H1 (cell line): ENCODE measurements at regions not wholly inside any gene's neighbourhood (a gene's known extent, or its start where the extent isn't known, plus 50 kb on each side); places are given as distances from the start of the nearest gene placed in this dataset.

Experiments
- CTCF ChIA-PET: fragments of 300-600 bp; sonication (Branson Sonifier 250); formaldehyde crosslinking; loops from one replicate; lab custom pipeline; 2021; ENCODE audit not compliant: partially characterized antibody; lab: Charles Lee
- POLR2A ChIA-PET: fragments of 300-600 bp; sonication (Branson Sonifier 250); formaldehyde crosslinking; loops from one replicate; lab custom pipeline; 2021; ENCODE audit warnings: inconsistent platforms; ENCODE audit not compliant: partially characterized antibody; lab: Charles Lee
- DNase-seq, 2 experiments: peaks; one replicate each; pipeline versions ENCODE4 v3.0.0 to v3.0.0-alpha.2; 2010 to 2022; ENCODE audit warnings: low spot score in 2 of 2, low read depth in 1 of 2, mixed read lengths in 1 of 2
- FAIRE-seq: peaks from 2 replicates; lab custom pipeline; 2011; peaks lifted over from hg19 to GRCh38; lab: Jason Lieb, UNC
- H2AFZ ChIP-seq: 2 replicates; pipeline ENCODE4 v1.8.1; 2012; ENCODE audit warnings: low read length, inconsistent platforms
- H2AK5ac ChIP-seq: 2 replicates; pipeline ENCODE4 v1.6.1; 2013; ENCODE audit warnings: low read depth, low read length
- H2BK120ac ChIP-seq: replicated peaks from 2 replicates; pipeline ENCODE3; 2013; ENCODE audit warnings: low read depth, low read length, inconsistent platforms
- H2BK12ac ChIP-seq: 2 replicates; pipeline ENCODE4 v1.6.1; 2013; ENCODE audit warnings: low read depth, low read length
- H2BK15ac ChIP-seq: 2 replicates; pipeline ENCODE4 v1.6.1; 2013; ENCODE audit warnings: low read length
- H2BK20ac ChIP-seq: 2 replicates; pipeline ENCODE4 v1.6.1; 2013; ENCODE audit warnings: low read length
- H2BK5ac ChIP-seq: 2 replicates; pipeline ENCODE4 v1.6.1; 2013; ENCODE audit warnings: low read depth, low read length
- H3K14ac ChIP-seq: 2 replicates; pipeline ENCODE4 v1.6.1; 2013; ENCODE audit warnings: inconsistent platforms; ENCODE audit not compliant: insufficient read length
- H3K18ac ChIP-seq: 2 replicates; pipeline ENCODE4 v1.6.1; 2013; ENCODE audit warnings: low read length; ENCODE audit errors: extremely low read depth
- H3K23ac ChIP-seq: 2 replicates; pipeline ENCODE4 v1.6.1; 2013; ENCODE audit warnings: inconsistent platforms; ENCODE audit not compliant: insufficient read length
- H3K23me2 ChIP-seq: 2 replicates; pipeline ENCODE4 v1.6.1; 2013; ENCODE audit warnings: low read depth, low read length
- H3K27ac ChIP-seq: 2 replicates; pipeline ENCODE4 v1.6.1; 2011; ENCODE audit warnings: low read depth, low read length, inconsistent platforms
- H3K27me3 ChIP-seq, 4 experiments: replicated peaks in 1 of 4; 1 replicate in 1 of 4; 2 replicates in 3 of 4; pipeline versions ENCODE4 v1.6.1 to v1.8.1; 2011 to 2013; ENCODE audit warnings: low read length in 3 of 4, mild to moderate bottlenecking in 3 of 4, inconsistent platforms in 2 of 4, mixed read lengths in 2 of 4, moderate library complexity in 1 of 4; ENCODE audit not compliant: control insufficient read depth in 3 of 4, insufficient read depth in 3 of 4; ENCODE audit errors: extremely low read depth in 1 of 4
- H3K36me3 ChIP-seq, 4 experiments: 2 replicates each; pipeline versions ENCODE4 v1.6.1 to v1.8.1; 2011 to 2013; ENCODE audit warnings: mild to moderate bottlenecking in 4 of 4, low read length in 3 of 4, moderate library complexity in 2 of 4, control low read depth in 1 of 4, inconsistent platforms in 1 of 4; ENCODE audit not compliant: insufficient read depth in 4 of 4, control insufficient read depth in 2 of 4
- H3K4ac ChIP-seq: replicated peaks from 2 replicates; pipeline ENCODE3; 2013; ENCODE audit warnings: low read length, low read depth, mixed read lengths, inconsistent platforms; ENCODE audit not compliant: insufficient read length
- H3K4me1 ChIP-seq, 4 experiments: replicated peaks in 1 of 4; 1 replicate in 1 of 4; 2 replicates in 3 of 4; pipeline versions ENCODE4 v1.6.1 to v1.8.1; 2011 to 2013; ENCODE audit warnings: low read length in 3 of 4, inconsistent platforms in 2 of 4, mixed read lengths in 1 of 4; ENCODE audit not compliant: insufficient read depth in 4 of 4, control insufficient read depth in 3 of 4
- H3K4me2 ChIP-seq, 2 experiments: 2 replicates each; pipeline versions ENCODE4 v1.6.1 to v1.8.1; 2011 to 2013; ENCODE audit warnings: low read depth in 2 of 2, low read length in 2 of 2, control low read depth in 1 of 2, inconsistent platforms in 1 of 2, mild to moderate bottlenecking in 1 of 2; ENCODE audit not compliant: insufficient read depth in 1 of 2
- H3K4me3 ChIP-seq, 4 experiments: fragments of 200-600, 300-600 bp in 1 of 4; sonication (generic), shearing (Covaris generic), sonication (Bioruptor Twin) in 1 of 4; 2 replicates each; pipeline versions ENCODE4 v1.5.1 to v1.8.1; 2011 to 2016; ENCODE audit warnings: low read length in 4 of 4, low read depth in 3 of 4, control low read depth in 2 of 4, inconsistent platforms in 2 of 4, mild to moderate bottlenecking in 2 of 4, mixed read lengths in 1 of 4, moderate library complexity in 1 of 4; ENCODE audit not compliant: insufficient read depth in 2 of 4; ENCODE audit errors: extremely low read depth in 1 of 4
- H3K56ac ChIP-seq: replicated peaks from 2 replicates; pipeline ENCODE3; 2013; ENCODE audit warnings: low read depth, mild to moderate bottlenecking, mixed read lengths, low read length, inconsistent platforms; ENCODE audit not compliant: insufficient read length
- H3K79me1 ChIP-seq: 2 replicates; pipeline ENCODE4 v1.6.1; 2013; ENCODE audit warnings: low read depth, low read length, control low read depth
- H3K79me2 ChIP-seq, 2 experiments: 2 replicates each; pipeline versions ENCODE4 v1.6.1 to v1.8.1; 2012 to 2013; ENCODE audit warnings: low read length in 2 of 2, mild to moderate bottlenecking in 2 of 2, inconsistent platforms in 1 of 2; ENCODE audit not compliant: insufficient read depth in 2 of 2, control insufficient read depth in 1 of 2
- H3K9ac ChIP-seq, 4 experiments: replicated peaks in 1 of 4; 1 replicate in 1 of 4; 2 replicates in 3 of 4; pipeline versions ENCODE4 v1.6.1 to v1.8.1; 2011 to 2013; ENCODE audit warnings: low read depth in 3 of 4, low read length in 3 of 4, control low read depth in 2 of 4, mild to moderate bottlenecking in 2 of 4, moderate library complexity in 2 of 4, inconsistent platforms in 1 of 4; ENCODE audit errors: extremely low read depth in 1 of 4
- H3K9me3 ChIP-seq, 2 experiments: 2 replicates each; pipeline versions ENCODE4 v1.6.1 to v1.8.1; 2012 to 2013; ENCODE audit warnings: mild to moderate bottlenecking in 2 of 2, moderate library complexity in 2 of 2, control low read depth in 1 of 2, inconsistent platforms in 1 of 2, low read depth in 1 of 2, low read length in 1 of 2, mixed read lengths in 1 of 2; ENCODE audit not compliant: insufficient read depth in 2 of 2
- H4K20me1 ChIP-seq, 2 experiments: replicated peaks in 1 of 2; 2 replicates each; pipeline versions ENCODE3 to v1.8.1; 2011 to 2013; ENCODE audit warnings: inconsistent platforms in 2 of 2, low read length in 2 of 2, mild to moderate bottlenecking in 1 of 2; ENCODE audit not compliant: insufficient read depth in 2 of 2, control insufficient read depth in 1 of 2
- H4K5ac ChIP-seq: 2 replicates; pipeline ENCODE4 v1.6.1; 2013; ENCODE audit warnings: low read length, low read depth, mixed read lengths, inconsistent platforms; ENCODE audit not compliant: insufficient read length
- H4K8ac ChIP-seq: 2 replicates; pipeline ENCODE4 v1.8.0; 2013; ENCODE audit warnings: mild to moderate bottlenecking, moderate library complexity, low read length, inconsistent platforms; ENCODE audit not compliant: insufficient read depth; ENCODE audit errors: extremely low read depth
- H4K91ac ChIP-seq: replicated peaks from 2 replicates; pipeline ENCODE3; 2013; ENCODE audit warnings: low read length, mixed read lengths, inconsistent platforms; ENCODE audit not compliant: insufficient read length
- CHD1 ChIP-seq: IDR thresholded peaks from 2 replicates; pipeline ENCODE4 v1.6.1; 2012; ENCODE audit warnings: low read depth, low read length, improper control_type of control experiment
- EZH2 ChIP-seq: fragments of 200-600 bp; sonication (generic); IDR thresholded peaks from 2 replicates; pipeline ENCODE4 v1.7.1; 2012; ENCODE audit warnings: low read depth, mild to moderate bottlenecking, moderate library complexity, low read length, inconsistent platforms; ENCODE audit not compliant: severe bottlenecking
- GTF2F1 ChIP-seq: IDR thresholded peaks from 2 replicates; pipeline ENCODE4 v1.6.1; 2012; ENCODE audit warnings: low read depth, low read length, improper control_type of control experiment, borderline replicate concordance
- POLR2A ChIP-seq, 2 experiments: IDR thresholded peaks; 1 replicate in 1 of 2; 2 replicates in 1 of 2; pipeline ENCODE4 v1.6.1; 2011; ENCODE audit warnings: low read depth in 2 of 2, low read length in 2 of 2, mild to moderate bottlenecking in 2 of 2; ENCODE audit errors: control extremely low read depth in 1 of 2
- RAD21 ChIP-seq, 2 experiments: IDR thresholded peaks in 1 of 2; conservative IDR thresholded peaks in 1 of 2; 2 replicates each; pipeline ENCODE4 v1.6.1; 2011; ENCODE audit warnings: low read depth in 2 of 2, low read length in 2 of 2, improper control_type of control experiment in 1 of 2, inconsistent platforms in 1 of 2, mild to moderate bottlenecking in 1 of 2, moderate library complexity in 1 of 2
- RXRA ChIP-seq: IDR thresholded peaks from 2 replicates; pipeline ENCODE4 v1.6.1; 2011; ENCODE audit warnings: low read depth, mild to moderate bottlenecking, low read length, moderate library complexity; ENCODE audit not compliant: insufficient read depth
- SAP30 ChIP-seq: fragments of 300-600 bp; sonication (generic); IDR thresholded peaks from 2 replicates; pipeline ENCODE4 v1.7.1; 2012; ENCODE audit warnings: low read length, moderate library complexity, mild to moderate bottlenecking, inconsistent platforms; ENCODE audit not compliant: insufficient read depth, insufficient replicate concordance
- SRF ChIP-seq: IDR thresholded peaks from 2 replicates; pipeline ENCODE4 v1.6.1; 2011; ENCODE audit warnings: mild to moderate bottlenecking, low read depth, low read length, moderate library complexity
- TAF7 ChIP-seq: optimal IDR thresholded peaks from 2 replicates; pipeline ENCODE3; 2011; ENCODE audit warnings: low read depth, mild to moderate bottlenecking, inconsistent platforms, low read length, moderate library complexity, borderline replicate concordance
- TBP ChIP-seq: IDR thresholded peaks from 2 replicates; pipeline ENCODE4 v1.6.1; 2011; ENCODE audit warnings: low read depth, low read length, improper control_type of control experiment
- TCF12 ChIP-seq: IDR thresholded peaks from 2 replicates; pipeline ENCODE4 v1.6.1; 2011; ENCODE audit warnings: low read depth, mild to moderate bottlenecking, low read length
- TEAD4 ChIP-seq: IDR thresholded peaks from 2 replicates; pipeline ENCODE4 v1.6.1; 2012; ENCODE audit warnings: low read depth, low read length, inconsistent platforms, mixed read lengths
- WGBS, 2 experiments: shearing (Covaris generic) in 1 of 2; methylation state at CpG; one replicate each; pipeline versions ENCODE4 v1.1.6 to v1.1.7; 2013 to 2015; ENCODE audit warnings: low lambda C conversion rate in 2 of 2, mixed read lengths in 2 of 2, inconsistent platforms in 1 of 2, low coverage in 1 of 2, missing lambda C conversion rate in 1 of 2; ENCODE audit not compliant: insufficient replicate concordance in 2 of 2, insufficient coverage in 1 of 2, insufficient read length in 1 of 2; ENCODE audit errors: extremely low coverage in 1 of 2, missing lambda C conversion rate in 1 of 2; 5-methylcytosine and 5-hydroxymethylcytosine counted together
- TF ChIP-seq, protein P1 (sequence below): IDR thresholded peaks from 2 replicates; pipeline ENCODE4 v1.6.1; 2012; ENCODE audit warnings: inconsistent platforms

DNA sequence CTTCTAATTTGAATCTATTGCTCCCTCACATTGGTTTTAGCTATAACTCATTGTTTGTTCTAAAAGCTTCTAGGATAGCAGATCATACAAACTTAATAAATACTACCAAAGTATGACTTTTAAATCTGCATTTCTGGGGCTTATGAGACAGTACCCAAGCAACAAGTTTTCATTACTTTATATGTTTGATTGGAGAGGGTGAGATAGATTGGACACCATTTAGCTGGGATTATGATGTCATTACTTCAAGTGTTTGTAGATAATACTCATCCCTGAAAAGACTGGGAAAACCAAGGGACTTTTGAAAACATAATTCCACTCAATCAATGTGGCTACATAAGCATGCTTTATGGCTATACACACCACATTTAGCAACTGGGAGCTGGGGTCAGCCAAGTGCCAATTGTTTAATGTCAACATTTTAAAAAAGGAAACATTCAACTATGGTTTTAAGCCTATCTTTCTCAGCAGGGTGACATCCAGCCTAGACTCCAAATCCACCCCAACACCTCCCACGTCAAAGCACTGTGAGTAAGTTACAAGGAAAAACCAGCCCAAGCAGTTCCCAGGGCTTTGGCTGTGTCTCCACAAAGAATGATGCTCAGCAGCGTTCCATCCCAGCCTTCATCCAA lies 119.9 kb downstream of the ETAA1 start:
- Histone ChIP-seq H3K36me3 (no peaks in the 10 kb centered on the region), H2BK15ac (no peak overlapping the region), H3K4ac (no peak overlapping the region), H3K9ac (no peak overlapping the region), H3K23me2 (no peaks in the 10 kb centered on the region), H4K20me1 (no peaks in the 10 kb centered on the region), H2AFZ (no peak overlapping the region), H3K4me3 (no peak overlapping the region), H3K18ac (no peak overlapping the region), H3K27me3 (no peaks in the 10 kb centered on the region), H3K79me1 (no peaks in the 10 kb centered on the region), H4K5ac (no peak overlapping the region), H4K8ac (no peak overlapping the region), H3K4me2 (no peak overlapping the region), H3K14ac (no peak overlapping the region), H2BK5ac (no peak overlapping the region), H2AK5ac (no peak overlapping the region), H2BK120ac (no peak overlapping the region), H3K4me1 (no peaks in the 10 kb centered on the region), H3K27ac (no peak overlapping the region), H3K79me2 (no peaks in the 10 kb centered on the region), H3K23ac (no peak overlapping the region), H3K9me3 (no peaks in the 10 kb centered on the region), H4K91ac (no peak overlapping the region), H2BK20ac (no peak overlapping the region), H2BK12ac (no peak overlapping the region), H3K56ac (no peak overlapping the region)
- DNase-seq (no peak), FAIRE-seq (no peak)
- ChIA-PET CTCF (no interaction called here), POLR2A (no interaction called here)
- WGBS, 2 experiments, result 93% methylated on average over 2 of the region's 2 CpGs; no CpG with 5 or more reads in 1 of the 2 experiments
- TF ChIP-seq TCF12 (no peak), POLR2A (IDR thresholded peaks at IDR 0.05; ENCODE audit: control extremely low read depth in 1 of 2, low read depth in 2 of 2, low read length in 2 of 2) (no peak), TEAD4 (no peak), SAP30 (no peak), EZH2 (no peak), GTF2F1 (no peak), RAD21 (IDR thresholded peaks at IDR 0.05 in 1 of 2, conservative IDR thresholded peaks at IDR 0.05 in 1 of 2; ENCODE audit: low read depth in 2 of 2, low read length in 2 of 2) (no peak), CHD1 (no peak), RXRA (no peak), SRF (no peak), TBP (no peak), TAF7 (no peak)
- TF ChIP-seq, protein P1, sequence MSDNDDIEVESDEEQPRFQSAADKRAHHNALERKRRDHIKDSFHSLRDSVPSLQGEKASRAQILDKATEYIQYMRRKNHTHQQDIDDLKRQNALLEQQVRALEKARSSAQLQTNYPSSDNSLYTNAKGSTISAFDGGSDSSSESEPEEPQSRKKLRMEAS, result no peak
